ENCODE measurements at regions not wholly inside any gene's neighbourhood (a gene's known extent, or its start where the extent isn't known, plus 50 kb on each side); places are given as distances from the start of the nearest gene placed in this dataset.
A peak's percentile ranks its signal among the peaks of the same experiment; 100 is the strongest.

DNA sequence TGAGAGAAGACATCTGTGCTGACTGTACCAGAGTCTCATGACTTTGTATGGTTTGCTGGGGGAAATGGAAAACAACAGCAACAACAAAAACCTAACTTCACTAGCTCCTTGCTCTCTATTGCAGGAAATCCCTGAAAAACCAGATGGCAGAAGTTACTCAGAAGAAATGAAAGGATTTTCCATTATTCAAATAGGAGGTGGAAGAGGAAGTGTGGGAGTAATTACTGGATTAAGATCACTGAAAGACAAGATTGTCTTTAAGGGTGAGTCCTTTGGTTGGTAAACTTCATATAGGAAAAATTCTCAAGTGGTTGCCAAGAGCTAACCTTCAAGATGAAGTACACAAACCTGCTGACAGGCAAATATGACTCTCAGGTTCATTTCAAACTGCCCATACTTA lies 391.9 kb upstream of the ATP2B1 start:
- Histone ChIP-seq H3K79me2 (ENCODE audit: control insufficient read depth, insufficient read depth, low read length) (no peaks in the 10 kb centered on the region), H3K4me3 (replicated peaks in 1 of 3; ENCODE audit: insufficient read depth in 1 of 3, low read depth in 1 of 3, low read length in 3 of 3) (no peak overlapping the region), H3K27me3 (ENCODE audit: control insufficient read depth in 2 of 2, insufficient read depth in 2 of 2, low read length in 2 of 2) (no peaks in the 10 kb centered on the region), H3K27ac (ENCODE audit: insufficient read depth, low read depth, low read length) (no peak overlapping the region), H3K9ac (replicated peaks; ENCODE audit: extremely low read depth, insufficient read depth, low read length) (no peak overlapping the region), H3K9me1 (replicated peaks; ENCODE audit: control insufficient read depth, extremely low read depth, insufficient read depth, low read length) (no peaks in the 10 kb centered on the region), H3K4me2 (ENCODE audit: insufficient read depth, low read length) (no peak overlapping the region), H4K20me1 (replicated peaks; ENCODE audit: control insufficient read depth, extremely low read depth, insufficient read depth, low read length) (no peaks in the 10 kb centered on the region), H2AFZ (ENCODE audit: low read depth, low read length) (no peak overlapping the region), H3K9me3 (replicated peaks; ENCODE audit: control insufficient read depth, insufficient read depth, low read length) (no peaks in the 10 kb centered on the region), H3K36me3 (ENCODE audit: control insufficient read depth in 2 of 2, extremely low read depth in 1 of 2, insufficient read depth in 2 of 2, low read length in 2 of 2) (no peaks in the 10 kb centered on the region), H3K4me1 (ENCODE audit: control insufficient read depth, extremely low read depth, insufficient read depth, low read length) (no peaks in the 10 kb centered on the region)
- DNase-seq (ENCODE audit: low read depth, low spot score) (peak; percentile 50), FAIRE-seq (no peak)
- ChIA-PET POLR2A (no interaction called here), CTCF (interaction anchor here (0.7 to 4.3 kb wide), 5 partner anchors 9 to 840 kb away, joined by 3 to 41 read pairs (median 4); no protein-coding TSS in a partner anchor)
- intact Hi-C loops (cut with micrococcal nuclease) (loop anchor here (5.0 kb wide), 3 partner anchors 152 to 752 kb away; no protein-coding TSS in a partner anchor), dilution Hi-C loops (cut with MboI; ENCODE audit: extremely low pct_ligation_motif_present, low sequenced_read_pairs) (no loop called here)
- TF ChIP-seq, protein P1, sequence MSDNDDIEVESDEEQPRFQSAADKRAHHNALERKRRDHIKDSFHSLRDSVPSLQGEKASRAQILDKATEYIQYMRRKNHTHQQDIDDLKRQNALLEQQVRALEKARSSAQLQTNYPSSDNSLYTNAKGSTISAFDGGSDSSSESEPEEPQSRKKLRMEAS (IDR thresholded peaks at IDR 0.05; ENCODE audit: insufficient read depth, insufficient read length) = no peak
- TF ChIP-seq POLR2A (IDR thresholded peaks at IDR 0.05; ENCODE audit: low read depth, low read length) = no peak
- no TSS peak for BruUV-seq (replicated peaks)

- no peak for TF ChIP-seq POLR2A (IDR thresholded peaks at IDR 0.05; ENCODE audit: low read depth, low read length)
- TF ChIP-seq FOS (IDR thresholded peaks at IDR 0.05; ENCODE audit: borderline replicate concordance, insufficient read depth, low read length) = no peak
- TF ChIP-seq GATA2 (IDR thresholded peaks at IDR 0.05; ENCODE audit: insufficient read depth, insufficient read length, low read depth, low read length) = no peak
- no peak for TF ChIP-seq EZH2 (IDR thresholded peaks at IDR 0.05; ENCODE audit: borderline replicate concordance, low read depth, low read length, severe bottlenecking)
- TF ChIP-seq, protein P2, sequence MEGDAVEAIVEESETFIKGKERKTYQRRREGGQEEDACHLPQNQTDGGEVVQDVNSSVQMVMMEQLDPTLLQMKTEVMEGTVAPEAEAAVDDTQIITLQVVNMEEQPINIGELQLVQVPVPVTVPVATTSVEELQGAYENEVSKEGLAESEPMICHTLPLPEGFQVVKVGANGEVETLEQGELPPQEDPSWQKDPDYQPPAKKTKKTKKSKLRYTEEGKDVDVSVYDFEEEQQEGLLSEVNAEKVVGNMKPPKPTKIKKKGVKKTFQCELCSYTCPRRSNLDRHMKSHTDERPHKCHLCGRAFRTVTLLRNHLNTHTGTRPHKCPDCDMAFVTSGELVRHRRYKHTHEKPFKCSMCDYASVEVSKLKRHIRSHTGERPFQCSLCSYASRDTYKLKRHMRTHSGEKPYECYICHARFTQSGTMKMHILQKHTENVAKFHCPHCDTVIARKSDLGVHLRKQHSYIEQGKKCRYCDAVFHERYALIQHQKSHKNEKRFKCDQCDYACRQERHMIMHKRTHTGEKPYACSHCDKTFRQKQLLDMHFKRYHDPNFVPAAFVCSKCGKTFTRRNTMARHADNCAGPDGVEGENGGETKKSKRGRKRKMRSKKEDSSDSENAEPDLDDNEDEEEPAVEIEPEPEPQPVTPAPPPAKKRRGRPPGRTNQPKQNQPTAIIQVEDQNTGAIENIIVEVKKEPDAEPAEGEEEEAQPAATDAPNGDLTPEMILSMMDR (IDR thresholded peaks at IDR 0.05; ENCODE audit: extremely low read depth in 1 of 2, insufficient read depth in 1 of 2, low read depth in 1 of 2, low read length in 2 of 2) = no peak
- TF ChIP-seq POLR2AphosphoS5 (IDR thresholded peaks at IDR 0.05; ENCODE audit: insufficient read depth, low read depth, low read length) = no peak
- no peak for TF ChIP-seq JUN (IDR thresholded peaks at IDR 0.05; ENCODE audit: borderline replicate concordance, insufficient read depth, insufficient read length, low read depth)
- ChIA-PET CTCF (no interaction called here), POLR2A (no interaction called here)
- intact Hi-C loops (cut with micrococcal nuclease) (no loop called here), dilution Hi-C loops (cut with MboI; ENCODE audit: extremely low pct_ligation_motif_present, low sequenced_read_pairs) (no loop called here)
- Histone ChIP-seq H3K27me3 (ENCODE audit: control insufficient read depth in 2 of 2, insufficient read depth in 2 of 2, low read length in 2 of 2) (no peaks in the 10 kb centered on the region), H3K9me1 (replicated peaks; ENCODE audit: control insufficient read depth, extremely low read depth, insufficient read depth, low read length) (no peaks in the 10 kb centered on the region), H3K4me1 (ENCODE audit: control insufficient read depth, extremely low read depth, insufficient read depth, low read length) (no peaks in the 10 kb centered on the region), H3K79me2 (ENCODE audit: control insufficient read depth, insufficient read depth, low read length) (no peaks in the 10 kb centered on the region), H3K9me3 (replicated peaks; ENCODE audit: control insufficient read depth, insufficient read depth, low read length) (no peaks in the 10 kb centered on the region), H3K27ac (ENCODE audit: insufficient read depth, low read depth, low read length) (no peak overlapping the region), H3K4me3 (replicated peaks in 1 of 3; ENCODE audit: insufficient read depth in 1 of 3, low read depth in 1 of 3, low read length in 3 of 3) (no peak overlapping the region), H2AFZ (ENCODE audit: low read depth, low read length) (no peak overlapping the region), H4K20me1 (replicated peaks; ENCODE audit: control insufficient read depth, extremely low read depth, insufficient read depth, low read length) (no peaks in the 10 kb centered on the region), H3K9ac (replicated peaks; ENCODE audit: extremely low read depth, insufficient read depth, low read length) (no peak overlapping the region), H3K4me2 (ENCODE audit: insufficient read depth, low read length) (no peak overlapping the region), H3K36me3 (ENCODE audit: control insufficient read depth in 2 of 2, extremely low read depth in 1 of 2, insufficient read depth in 2 of 2, low read length in 2 of 2) (no peaks in the 10 kb centered on the region)
- no peak for FAIRE-seq
- peak; percentile 31 for DNase-seq (ENCODE audit: low read depth, low spot score)
- no TSS peak for BruUV-seq (replicated peaks)
Measured at GRCh38 chr12:90099288-90099687, 390.6 kb upstream of the ATP2B1 start.
